CD4-positive, alpha-beta T cell treated with Interleukin-1 beta for 1 hour (primary cell): ENCODE measurements at regions not wholly inside any gene's neighbourhood (a gene's known extent, or its start where the extent isn't known, plus 50 kb on each side); places are given as distances from the start of the nearest gene placed in this dataset.
"Not testable (repeated sequence)": the region's sequence is repeated elsewhere in the genome, so short reads cannot be mapped to it uniquely, and the experiment has no call there.

Experiments used
- DNase-seq, 2 donors: peaks; one replicate each; pipeline ENCODE4 v3.0.0-alpha.2; 2020 to 2022

GRCh38 chr2:67571785-67572718, 174.9 kb downstream of the ETAA1 start:
- no peak for DNase-seq

- no peak for DNase-seq
Measured at GRCh38 chr2:67572721-67573435, 175.7 kb downstream of the ETAA1 start.

- DNase-seq = no peak
Measured at GRCh38 chr2:67574230-67574629, 177.1 kb downstream of the ETAA1 start.

- no peak for DNase-seq
Measured at GRCh38 chr2:67576226-67576625, 179.1 kb downstream of the ETAA1 start.

GRCh38 chr2:67576991-67577390, 179.9 kb downstream of the ETAA1 start:
- DNase-seq = no peak

GRCh38 chr2:67579216-67579615, 182.1 kb downstream of the ETAA1 start:
- DNase-seq = no peak

GRCh38 chr2:67579806-67580205, 182.7 kb downstream of the ETAA1 start:
- no peak for DNase-seq

GRCh38 chr2:67581751-67582150, 184.6 kb downstream of the ETAA1 start:
- no peak for DNase-seq

GRCh38 chr2:67583185-67583584, 186.1 kb downstream of the ETAA1 start:
- DNase-seq = no peak

- DNase-seq = no peak
Measured at GRCh38 chr2:67585400-67585799, 188.3 kb downstream of the ETAA1 start.

GRCh38 chr2:67589121-67589520, 192.0 kb downstream of the ETAA1 start:
- not testable (repeated sequence) for DNase-seq

GRCh38 chr2:67594522-67594921, 197.4 kb downstream of the ETAA1 start:
- not testable (repeated sequence) for DNase-seq

- DNase-seq = no peak
Measured at GRCh38 chr2:67596871-67597270, 199.7 kb downstream of the ETAA1 start.

GRCh38 chr2:67599561-67599960, 202.4 kb downstream of the ETAA1 start:
- DNase-seq = no peak

GRCh38 chr2:67600222-67600871, 203.2 kb downstream of the ETAA1 start:
- no peak for DNase-seq

- no peak for DNase-seq
Measured at GRCh38 chr2:67600946-67601345, 203.8 kb downstream of the ETAA1 start.

- no peak for DNase-seq
Measured at GRCh38 chr2:67604360-67604759, 207.2 kb downstream of the ETAA1 start.

- no peak for DNase-seq
Measured at GRCh38 chr2:67612576-67613042, 215.5 kb downstream of the ETAA1 start.

GRCh38 chr2:67613227-67613626, 216.1 kb downstream of the ETAA1 start:
- no peak for DNase-seq

- DNase-seq = no peak
Measured at GRCh38 chr2:67614454-67614853, 217.3 kb downstream of the ETAA1 start.

GRCh38 chr2:67616749-67617148, 219.6 kb downstream of the ETAA1 start:
- DNase-seq = no peak

GRCh38 chr2:67619204-67619603, 222.1 kb downstream of the ETAA1 start:
- DNase-seq = no peak

- not testable (repeated sequence) for DNase-seq
Measured at GRCh38 chr2:67623741-67624140, 226.6 kb downstream of the ETAA1 start.
